ENCODE measurements at regions not wholly inside any gene's neighbourhood (a gene's known extent, or its start where the extent isn't known, plus 50 kb on each side); places are given as distances from the start of the nearest gene placed in this dataset.

GRCh38 chr15:61534986-61535385 is 305.9 kb upstream of the RORA start:
- Histone ChIP-seq H3K4ac (ENCODE audit: low read depth, low read length) (no peak overlapping the region), H4K91ac (ENCODE audit: insufficient read depth, low read depth, low read length) (no peak overlapping the region), H4K5ac (ENCODE audit: low read depth, low read length) (no peak overlapping the region), H3K4me2 (ENCODE audit: low read depth, low read length) (no peak overlapping the region), H2AFZ (replicated peaks; ENCODE audit: low read length, poor library complexity) (no peak overlapping the region), H3K27ac (ENCODE audit: insufficient read depth, low read length) (no peak overlapping the region), H3K36me3 (ENCODE audit: control insufficient read depth, insufficient read depth, low read length) (no peaks in the 10 kb centered on the region), H3K9me1 (ENCODE audit: insufficient read depth, low read length) (no peaks in the 10 kb centered on the region), H2BK15ac (ENCODE audit: low read depth, low read length) (no peak overlapping the region), H3K4me3 (ENCODE audit: insufficient read depth, low read depth, low read length) (no peak overlapping the region), H3K18ac (ENCODE audit: low read depth, low read length) (no peak overlapping the region), H2BK20ac (ENCODE audit: low read depth, low read length) (no peak overlapping the region), H4K8ac (ENCODE audit: low read depth in 2 of 2, low read length in 2 of 2) (no peak overlapping the region), H3K9ac (ENCODE audit: low read depth, low read length) (no peak overlapping the region), H3K79me1 (ENCODE audit: low read depth in 1 of 2, low read length in 2 of 2) (no peaks in the 10 kb centered on the region), H3K27me3 (ENCODE audit: control insufficient read depth, insufficient read depth, low read length) (no peaks in the 10 kb centered on the region), H2BK5ac (ENCODE audit: low read depth, low read length, poor library complexity, severe bottlenecking) (no peak overlapping the region), H3K14ac (replicated peaks; ENCODE audit: low read depth, low read length) (no peak overlapping the region), H2AK5ac (ENCODE audit: low read depth, low read length) (no peak overlapping the region), H2AK9ac (replicated peaks; ENCODE audit: low read depth, low read length, poor library complexity) (no peak overlapping the region), H3K4me1 (ENCODE audit: control insufficient read depth, insufficient read depth, low read length) (no peaks in the 10 kb centered on the region), H4K20me1 (ENCODE audit: insufficient read depth, low read length) (no peaks in the 10 kb centered on the region), H3K23ac (ENCODE audit: low read depth, low read length) (no peak overlapping the region), H2BK120ac (ENCODE audit: low read depth, low read length) (no peak overlapping the region), H3K56ac (ENCODE audit: extremely low read depth, insufficient read depth, low read length) (no peak overlapping the region), H3K9me3 (ENCODE audit: control insufficient read depth, insufficient read depth, low read length) (no peaks in the 10 kb centered on the region)
- no TSS peak for BruUV-seq (replicated peaks)
- ATAC-seq (ENCODE audit: low read depth) (no peak), DNase-seq (no peak)
- dilution Hi-C loops (cut with HindIII; ENCODE audit: low sequenced_read_pairs, unreplicated experiment) (no loop called here), in situ Hi-C loops (cut with MboI; ENCODE audit: low sequenced_read_pairs) (no loop called here), intact Hi-C loops (cut with micrococcal nuclease) (no loop called here)
- WGBS, 2 experiments (ENCODE audit: extremely low coverage in 2 of 2, insufficient read length in 1 of 2): 0% methylated on average over 1 of the region's 3 CpGs; no CpG with 5 or more reads in 1 of the 2 experiments
- TF ChIP-seq RAD21 (IDR thresholded peaks at IDR 0.05; ENCODE audit: low read length): no peak
- no peak for TF ChIP-seq POLR2A (IDR thresholded peaks at IDR 0.05; ENCODE audit: low read depth, low read length)
- no peak for TF ChIP-seq NFE2L2 (IDR thresholded peaks at IDR 0.05; ENCODE audit: low read depth, low read length)
- no peak for TF ChIP-seq BHLHE40 (IDR thresholded peaks at IDR 0.05; ENCODE audit: low read depth, low read length)
- TF ChIP-seq CHD1 (IDR thresholded peaks at IDR 0.05; ENCODE audit: low read depth, low read length): no peak
- TF ChIP-seq RFX5 (IDR thresholded peaks at IDR 0.05; ENCODE audit: low read depth, low read length): no peak
- no peak for TF ChIP-seq FOS (IDR thresholded peaks at IDR 0.05; ENCODE audit: low read depth, low read length)
- TF ChIP-seq RCOR1 (IDR thresholded peaks at IDR 0.05; ENCODE audit: insufficient replicate concordance, low read length): no peak
- TF ChIP-seq MXI1 (IDR thresholded peaks at IDR 0.05; ENCODE audit: borderline replicate concordance, low read depth, low read length): no peak
- TF ChIP-seq MAFK (IDR thresholded peaks at IDR 0.05; ENCODE audit: low read depth, low read length): no peak
- TF ChIP-seq, protein P1, sequence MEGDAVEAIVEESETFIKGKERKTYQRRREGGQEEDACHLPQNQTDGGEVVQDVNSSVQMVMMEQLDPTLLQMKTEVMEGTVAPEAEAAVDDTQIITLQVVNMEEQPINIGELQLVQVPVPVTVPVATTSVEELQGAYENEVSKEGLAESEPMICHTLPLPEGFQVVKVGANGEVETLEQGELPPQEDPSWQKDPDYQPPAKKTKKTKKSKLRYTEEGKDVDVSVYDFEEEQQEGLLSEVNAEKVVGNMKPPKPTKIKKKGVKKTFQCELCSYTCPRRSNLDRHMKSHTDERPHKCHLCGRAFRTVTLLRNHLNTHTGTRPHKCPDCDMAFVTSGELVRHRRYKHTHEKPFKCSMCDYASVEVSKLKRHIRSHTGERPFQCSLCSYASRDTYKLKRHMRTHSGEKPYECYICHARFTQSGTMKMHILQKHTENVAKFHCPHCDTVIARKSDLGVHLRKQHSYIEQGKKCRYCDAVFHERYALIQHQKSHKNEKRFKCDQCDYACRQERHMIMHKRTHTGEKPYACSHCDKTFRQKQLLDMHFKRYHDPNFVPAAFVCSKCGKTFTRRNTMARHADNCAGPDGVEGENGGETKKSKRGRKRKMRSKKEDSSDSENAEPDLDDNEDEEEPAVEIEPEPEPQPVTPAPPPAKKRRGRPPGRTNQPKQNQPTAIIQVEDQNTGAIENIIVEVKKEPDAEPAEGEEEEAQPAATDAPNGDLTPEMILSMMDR (conservative IDR thresholded peaks at IDR 0.05; ENCODE audit: low read depth, low read length): no peak
- TF ChIP-seq, protein P2, sequence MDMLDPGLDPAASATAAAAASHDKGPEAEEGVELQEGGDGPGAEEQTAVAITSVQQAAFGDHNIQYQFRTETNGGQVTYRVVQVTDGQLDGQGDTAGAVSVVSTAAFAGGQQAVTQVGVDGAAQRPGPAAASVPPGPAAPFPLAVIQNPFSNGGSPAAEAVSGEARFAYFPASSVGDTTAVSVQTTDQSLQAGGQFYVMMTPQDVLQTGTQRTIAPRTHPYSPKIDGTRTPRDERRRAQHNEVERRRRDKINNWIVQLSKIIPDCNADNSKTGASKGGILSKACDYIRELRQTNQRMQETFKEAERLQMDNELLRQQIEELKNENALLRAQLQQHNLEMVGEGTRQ (IDR thresholded peaks at IDR 0.05; ENCODE audit: low read depth, low read length): no peak
- CTCF ChIA-PET: no interaction called here
- POLR2A ChIA-PET (ENCODE audit: unreplicated experiment): no interaction called here
